HG02840 (cell line): ENCODE measurements at regions not wholly inside any gene's neighbourhood (a gene's known extent, or its start where the extent isn't known, plus 50 kb on each side); places are given as distances from the start of the nearest gene placed in this dataset.
A peak's percentile ranks its signal among the peaks of the same experiment; 100 is the strongest.
"Not testable (repeated sequence)": the region's sequence is repeated elsewhere in the genome, so short reads cannot be mapped to it uniquely, and the experiment has no call there.

ENCODE experiments used
- ATAC-seq: cut with Tn5 transposase; IDR thresholded peaks from one replicate; pipeline ENCODE4 v1.9.1; 2021; ENCODE audit warnings: mild to moderate bottlenecking, moderate library complexity, moderate number of reproducible peaks; ENCODE audit not compliant: unreplicated experiment, low FRiP score

DNA sequence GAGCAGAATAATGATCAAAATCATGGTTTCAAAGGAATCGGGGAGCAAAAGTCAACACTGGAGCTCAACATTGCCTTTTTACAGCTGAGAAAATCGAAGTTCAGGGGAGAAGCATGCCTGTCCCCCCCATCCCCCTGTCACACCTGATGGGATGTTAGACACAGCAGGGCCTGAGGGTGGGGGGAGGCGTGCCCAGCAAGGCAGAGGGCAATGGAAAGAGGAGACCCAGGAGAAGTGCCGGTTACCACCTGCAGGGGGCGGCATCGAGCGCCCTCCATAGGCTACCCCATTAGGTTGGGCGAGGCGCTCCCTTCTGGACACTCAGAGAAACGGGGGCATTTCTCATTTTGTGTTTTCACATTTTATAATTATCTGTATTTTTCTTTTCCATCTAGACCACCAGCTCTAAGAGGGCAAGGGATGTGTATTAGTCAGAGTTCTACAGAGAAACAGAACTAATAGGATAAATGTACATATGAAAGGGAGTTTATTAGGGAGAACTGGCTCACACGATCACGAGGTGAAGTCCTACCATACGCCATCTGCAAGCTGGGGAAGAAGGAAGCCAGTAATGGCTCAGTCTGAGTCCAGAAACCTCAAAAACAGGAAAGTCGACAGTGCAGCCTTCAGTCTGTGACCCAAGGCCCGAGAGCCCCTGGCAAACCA is 271.3 kb downstream of the LRATD1 start:
- ATAC-seq: peak; percentile 94

DNA sequence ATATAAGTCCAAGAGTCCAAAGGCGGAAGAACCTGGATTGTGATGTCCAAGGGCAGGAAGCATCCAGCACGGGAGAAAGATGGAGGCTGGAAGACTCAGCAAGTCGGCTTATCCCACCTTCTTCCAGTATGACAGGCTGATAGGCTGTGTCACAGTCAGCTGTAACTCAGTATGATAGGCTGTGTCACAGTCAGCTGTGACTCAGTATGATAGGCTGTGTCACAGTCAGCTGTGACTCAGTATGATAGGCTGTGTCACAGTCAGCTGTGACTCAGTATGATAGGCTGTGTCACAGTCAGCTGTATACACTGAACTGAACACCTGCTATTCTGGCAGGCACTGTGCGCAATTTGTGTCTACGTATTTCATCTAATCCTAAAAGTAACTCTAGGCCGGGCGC is 271.9 kb downstream of the LRATD1 start:
- ATAC-seq: not testable (repeated sequence)

DNA sequence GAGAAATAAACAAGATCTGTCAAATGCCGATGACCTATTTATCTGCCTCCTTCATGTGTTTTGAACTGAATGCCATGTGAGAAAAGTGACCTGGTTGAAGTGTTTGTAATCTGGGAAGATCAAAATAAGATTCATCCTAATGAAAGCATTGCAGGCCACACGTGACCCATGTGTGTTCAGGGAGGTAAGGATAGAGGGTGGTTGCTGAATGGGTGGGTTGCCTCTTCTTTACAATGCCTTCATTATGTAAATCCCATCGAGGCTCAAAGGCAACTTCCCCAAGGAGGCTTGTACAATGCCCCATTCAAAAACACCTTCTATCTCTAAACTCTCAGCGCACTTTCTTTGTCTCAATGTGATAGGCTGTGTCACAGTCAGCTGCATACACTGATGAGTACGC is 273.1 kb downstream of the LRATD1 start:
- no peak for ATAC-seq

- ATAC-seq: no peak
Observed at GRCh38 chr2:14907014-14907612, 274.6 kb downstream of the LRATD1 start.

- ATAC-seq: no peak
Observed at GRCh38 chr2:14909795-14910194, 277.3 kb downstream of the LRATD1 start.

GRCh38 chr2:14910654-14911053 is 278.1 kb downstream of the LRATD1 start:
- no peak for ATAC-seq

DNA sequence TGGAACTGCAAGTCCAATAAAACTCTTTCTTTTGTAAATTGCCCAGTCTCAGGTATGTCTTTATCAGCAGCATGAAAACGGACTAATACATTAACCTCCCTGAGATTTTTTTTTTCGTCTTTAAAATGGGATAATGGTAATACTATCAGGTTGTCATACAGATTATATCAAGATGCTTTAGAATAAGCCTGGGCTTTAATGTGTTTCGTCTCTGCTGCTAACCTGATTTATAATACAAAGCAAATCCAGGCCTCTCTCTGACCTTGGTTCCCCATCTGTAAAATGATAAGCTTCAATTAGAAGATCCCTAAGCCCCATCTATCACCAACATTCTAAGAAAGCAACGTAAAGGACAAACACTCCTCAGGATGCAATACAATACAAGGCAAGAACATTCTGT is 283.5 kb downstream of the LRATD1 start:
- no peak for ATAC-seq

DNA sequence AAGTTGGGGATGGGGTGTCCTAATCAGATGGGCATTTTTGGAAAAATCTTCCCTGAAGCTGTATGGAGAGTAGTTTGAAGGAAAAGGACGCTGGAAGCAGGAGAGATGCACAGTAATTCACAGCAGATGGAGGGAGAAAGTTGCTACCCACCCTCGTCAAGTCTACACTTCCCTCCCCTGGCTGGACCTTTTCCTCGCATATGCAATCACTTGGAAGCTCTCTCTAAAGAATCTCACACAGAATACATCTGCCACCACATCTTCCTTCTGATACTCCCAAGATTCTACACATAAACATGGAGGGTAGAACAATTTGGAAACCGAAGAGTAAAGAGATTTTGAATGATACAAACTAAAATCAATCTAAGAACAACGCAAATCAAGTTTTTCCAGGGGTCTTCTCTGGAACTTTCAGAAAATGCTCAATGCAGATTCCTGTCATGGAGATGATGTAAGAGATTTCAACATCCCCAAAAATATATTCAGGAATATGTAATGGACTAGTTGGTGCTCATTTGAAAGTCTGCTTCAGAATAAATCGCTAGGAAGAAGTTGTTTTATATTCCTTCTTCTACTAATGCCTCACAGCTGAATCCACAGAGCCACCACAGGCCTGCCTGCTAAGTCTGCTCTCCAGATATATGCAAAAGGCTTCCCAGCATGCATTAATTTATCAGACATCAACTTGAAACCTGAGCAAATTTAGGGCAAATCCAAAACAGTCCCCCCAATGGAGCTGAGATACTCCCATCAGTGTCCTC is 291.5 kb downstream of the LRATD1 start:
- ATAC-seq: no peak

DNA sequence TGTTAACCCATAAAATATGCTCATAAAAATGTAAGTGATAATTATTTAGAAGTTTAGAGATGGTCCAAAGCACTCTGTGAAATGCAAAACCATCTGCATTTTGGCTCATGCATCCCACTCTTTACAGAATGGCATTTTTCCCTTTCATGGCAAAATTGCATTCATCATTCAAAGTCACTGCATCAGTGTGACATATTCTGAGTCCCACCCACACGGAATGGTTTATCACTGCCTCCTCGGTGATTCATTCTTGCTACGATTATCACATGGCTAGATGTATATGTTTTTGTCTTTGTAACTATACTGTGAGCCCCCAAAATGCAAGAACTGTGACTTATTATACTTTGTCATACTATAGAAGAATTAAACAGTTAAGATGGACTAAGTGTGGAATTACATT is 293.0 kb downstream of the LRATD1 start:
- no peak for ATAC-seq

DNA sequence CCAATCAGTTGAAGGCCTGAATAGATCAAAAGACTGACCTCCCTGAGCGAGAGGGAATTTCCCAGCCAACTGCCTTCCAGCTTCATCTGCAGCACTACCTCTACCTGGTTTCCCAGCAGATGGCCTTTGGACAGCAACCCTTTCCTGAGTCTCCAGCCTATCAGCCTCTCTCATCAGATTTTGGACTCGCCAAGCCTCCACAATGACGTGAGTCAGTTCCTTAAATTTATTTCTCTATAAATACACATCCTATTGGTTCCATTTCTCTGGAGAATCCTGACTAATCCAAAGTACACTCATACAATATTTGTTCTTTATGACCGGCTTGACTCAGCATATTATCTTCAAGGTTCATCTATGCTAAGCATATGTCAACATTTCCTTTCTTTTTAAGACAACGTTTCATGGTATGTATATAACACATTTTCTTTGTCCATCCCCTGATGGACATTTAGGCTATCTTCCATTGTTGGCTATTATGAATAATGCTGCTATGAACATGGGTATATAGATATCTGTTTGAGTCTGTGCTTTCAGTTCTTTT is 294.6 kb downstream of the LRATD1 start:
- ATAC-seq: no peak

GRCh38 chr2:14928056-14928455 is 295.5 kb downstream of the LRATD1 start:
- no peak for ATAC-seq

GRCh38 chr2:14930441-14930840 is 297.9 kb downstream of the LRATD1 start:
- ATAC-seq: no peak

GRCh38 chr2:14932285-14932684 is 299.8 kb downstream of the LRATD1 start:
- no peak for ATAC-seq

DNA sequence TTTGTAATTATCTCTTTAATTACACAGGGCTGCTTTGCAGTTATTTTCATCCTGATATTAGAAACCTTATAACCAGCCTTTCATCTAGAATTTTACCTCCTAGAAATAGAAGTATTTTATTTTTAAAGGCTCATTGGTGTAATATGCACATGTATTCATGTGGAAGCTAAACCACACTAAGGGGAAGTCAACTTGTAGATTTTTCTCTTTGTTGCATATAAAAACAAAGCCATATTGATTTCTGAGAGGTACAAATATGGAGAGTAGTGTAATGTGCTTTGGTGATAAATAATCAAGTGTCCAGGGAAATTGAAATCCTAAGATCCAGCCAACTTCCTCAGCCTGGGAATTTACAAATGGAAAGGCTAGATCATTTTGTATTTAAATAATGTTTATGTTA is 301.2 kb downstream of the LRATD1 start:
- ATAC-seq: no peak

DNA sequence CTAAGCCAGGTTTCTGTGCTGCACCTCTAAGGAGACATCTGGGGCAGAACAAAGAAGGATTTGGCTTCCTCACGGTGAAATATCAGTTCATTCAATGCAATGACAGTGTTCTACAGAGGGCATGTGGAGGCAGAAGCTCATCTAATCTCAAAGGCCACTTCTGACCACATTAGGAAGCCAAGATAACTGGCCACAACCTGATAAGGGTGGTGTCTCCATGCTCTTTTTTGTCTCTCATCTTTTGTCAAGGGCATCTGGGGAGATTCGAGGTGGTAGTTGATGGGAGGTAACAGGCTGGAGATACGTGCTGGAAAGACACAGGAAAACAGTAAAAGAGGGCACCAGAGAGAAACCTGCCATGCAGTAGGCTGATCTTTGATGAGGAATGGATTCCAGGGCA is 303.9 kb downstream of the LRATD1 start:
- no peak for ATAC-seq

DNA sequence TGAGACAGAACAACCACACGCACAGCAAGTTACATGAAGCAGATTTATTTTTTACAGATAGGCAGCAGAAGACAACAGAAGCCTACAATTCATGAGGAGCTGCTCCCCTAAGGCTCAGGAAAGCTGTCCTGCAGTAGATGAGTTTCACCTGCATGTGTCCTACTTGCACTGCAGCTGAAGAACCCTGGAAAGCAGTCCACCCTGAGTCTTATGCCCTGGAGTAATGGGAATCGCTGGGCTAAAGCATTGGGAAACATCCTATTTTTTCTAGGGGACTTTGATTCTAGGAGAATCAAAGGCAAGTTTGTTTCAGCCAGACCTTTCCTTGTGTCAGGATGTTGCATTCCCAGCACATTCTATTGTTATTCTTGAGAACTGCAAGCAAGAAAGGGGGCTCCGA is 304.8 kb downstream of the LRATD1 start:
- no peak for ATAC-seq

GRCh38 chr2:14941151-14941631 is 308.7 kb downstream of the LRATD1 start:
- no peak for ATAC-seq

GRCh38 chr2:14942987-14943386 is 310.5 kb downstream of the LRATD1 start:
- no peak for ATAC-seq

DNA sequence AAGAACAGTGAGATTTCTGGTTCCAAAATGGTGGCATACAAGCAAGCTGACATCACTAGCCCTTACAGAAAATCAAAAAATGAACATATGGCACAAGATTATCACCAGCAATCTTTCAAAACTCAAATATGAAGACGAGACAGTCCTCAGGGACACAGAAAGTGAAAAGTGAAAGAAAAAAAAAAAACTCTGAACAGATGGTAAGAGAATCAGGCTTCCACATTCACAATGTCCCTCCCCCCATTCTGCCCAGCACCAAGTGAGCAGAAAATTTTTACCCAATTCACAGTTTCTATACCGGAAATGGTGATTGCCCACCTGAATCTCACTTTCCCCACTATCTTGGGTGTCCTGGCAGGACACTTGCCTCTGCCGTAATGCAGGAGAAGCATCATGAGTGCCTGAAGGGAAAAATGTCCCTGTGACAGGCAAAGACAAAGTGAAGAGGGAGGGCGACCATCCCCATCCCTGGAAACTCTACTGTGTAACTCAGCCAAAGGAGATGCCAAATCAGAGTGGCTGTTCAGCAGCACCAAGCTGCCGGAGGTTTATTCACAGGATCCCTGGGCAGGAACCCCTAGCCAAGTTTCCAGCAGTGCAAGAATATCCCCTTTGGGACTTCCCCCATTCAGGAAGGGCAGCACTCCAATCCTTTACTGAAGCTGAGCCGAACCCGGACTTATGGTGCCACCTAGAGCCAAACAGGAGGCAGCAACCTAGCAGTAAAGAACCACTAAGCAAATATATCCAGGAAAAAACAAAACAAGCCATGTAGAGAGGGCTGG is 312.2 kb downstream of the LRATD1 start:
- ATAC-seq: no peak

- no peak for ATAC-seq
Observed at GRCh38 chr2:14951569-14952285, 319.2 kb downstream of the LRATD1 start.
